Uterus (tissue), 3 donors: ENCODE measurements at regions not wholly inside any gene's neighbourhood (a gene's known extent, or its start where the extent isn't known, plus 50 kb on each side); places are given as distances from the start of the nearest gene placed in this dataset.

ENCODE experiments used
- DNase-seq, 2 donors: peaks; one replicate each; pipeline ENCODE4 v3.0.0-alpha.2; 2019 to 2020
- H3K27ac ChIP-seq, 2 donors: fragments of 200-600 bp; sonication (generic); 1 replicate in 1 of 2; 2 replicates in 1 of 2; pipeline ENCODE4 v1.5.1; 2016 to 2018
- H3K27me3 ChIP-seq, 2 donors: fragments of 200-600 bp; sonication (generic); one replicate each; pipeline ENCODE4 v1.5.1; 2018 to 2019; ENCODE audit warnings: control low read depth in 1 of 2
- H3K36me3 ChIP-seq, 2 donors: fragments of 200-600 bp; sonication (generic); one replicate each; pipeline ENCODE4 v1.5.1; 2019; ENCODE audit warnings: control low read depth in 1 of 2
- H3K4me1 ChIP-seq, 2 donors: fragments of 200-600 bp; sonication (generic); one replicate each; pipeline ENCODE4 v1.5.1; 2018 to 2019; ENCODE audit warnings: control low read depth in 1 of 2
- H3K4me3 ChIP-seq, 2 donors: fragments of 200-600 bp; sonication (generic); 1 replicate in 1 of 2; 2 replicates in 1 of 2; pipeline ENCODE4 v1.5.1; 2018 to 2019; ENCODE audit warnings: mild to moderate bottlenecking in 1 of 2
- H3K9me3 ChIP-seq, 2 donors: fragments of 200-600 bp; sonication (generic); one replicate each; pipeline ENCODE4 v1.5.1; 2019; ENCODE audit warnings: control low read depth in 1 of 2
- CTCF ChIP-seq, 4 experiments: fragments of 200-600 bp in 2 of 4; fragments of 450-650 bp in 2 of 4; sonication (generic) in 2 of 4; IDR thresholded peaks; one replicate each; pipeline ENCODE4 v1.5.1; 2016 to 2019; ENCODE audit warnings: antibody characterized with exemption in 4 of 4, mild to moderate bottlenecking in 2 of 4, moderate library complexity in 1 of 4
- POLR2A ChIP-seq, 2 donors: fragments of 450-650 bp; IDR thresholded peaks; one replicate each; pipeline ENCODE4 v1.6.1; 2016; ENCODE audit warnings: antibody characterized with exemption in 2 of 2, mild to moderate bottlenecking in 1 of 2, moderate library complexity in 1 of 2
- intact Hi-C: fragments of 100-400 bp; cut with DNase I; formaldehyde crosslinking; loops from one replicate; pipeline ENCODE4 v1.15.1; 2023; ENCODE audit warnings: low total_unique reads
- donor health status: DM: yes; HTN: yes; CAD: no.

GRCh38 chr11:79822766-79823165, 381.9 kb upstream of the TENM4 start:
- Histone ChIP-seq H3K4me1 (no peaks in the 10 kb centered on the region), H3K36me3 (no peaks in the 10 kb centered on the region), H3K9me3 (no peaks in the 10 kb centered on the region), H3K27me3 (no peaks in the 10 kb centered on the region), H3K27ac (no peak overlapping the region), H3K4me3 (no peak overlapping the region)
- TF ChIP-seq POLR2A (IDR thresholded peaks at IDR 0.05) (no peak), CTCF (IDR thresholded peaks at IDR 0.05) (no peak)
- DNase-seq, result no peak
- intact Hi-C loops, result no loop called here

GRCh38 chr11:79813551-79813950, 372.7 kb upstream of the TENM4 start:
- TF ChIP-seq POLR2A (IDR thresholded peaks at IDR 0.05), result no peak

GRCh38 chr11:79809487-79809886, 368.7 kb upstream of the TENM4 start:
- Histone ChIP-seq H3K9me3 (no peaks in the 10 kb centered on the region), H3K36me3 (no peaks in the 10 kb centered on the region), H3K27me3 (no peaks in the 10 kb centered on the region), H3K4me1 (no peaks in the 10 kb centered on the region), H3K27ac (no peak overlapping the region), H3K4me3 (no peak overlapping the region)
- no peak for DNase-seq
- intact Hi-C loops, result no loop called here
- TF ChIP-seq CTCF (IDR thresholded peaks at IDR 0.05) (no peak), POLR2A (IDR thresholded peaks at IDR 0.05) (no peak)

More at GRCh38 chr11:79813551-79813950, 372.7 kb upstream of the TENM4 start:
- H3K9me3 ChIP-seq, result no peaks in the 10 kb centered on the region
- intact Hi-C loops, result no loop called here
- no peak for DNase-seq
- H3K27ac ChIP-seq, result no peak overlapping the region
- no peaks in the 10 kb centered on the region for H3K36me3 ChIP-seq
- no peaks in the 10 kb centered on the region for H3K27me3 ChIP-seq
- H3K4me1 ChIP-seq, result no peaks in the 10 kb centered on the region
- no peak overlapping the region for H3K4me3 ChIP-seq

- no peak for TF ChIP-seq CTCF (IDR thresholded peaks at IDR 0.05)
- no peaks in the 10 kb centered on the region for H3K27me3 ChIP-seq
- intact Hi-C loops, result no loop called here
- DNase-seq, result no peak
- no peaks in the 10 kb centered on the region for H3K36me3 ChIP-seq
- no peak overlapping the region for H3K27ac ChIP-seq
- H3K9me3 ChIP-seq, result no peaks in the 10 kb centered on the region
- no peaks in the 10 kb centered on the region for H3K4me1 ChIP-seq
- H3K4me3 ChIP-seq, result no peak overlapping the region
Observed at GRCh38 chr11:79807506-79807905, 366.7 kb upstream of the TENM4 start.

- H3K36me3 ChIP-seq, result no peaks in the 10 kb centered on the region
- no peak for DNase-seq
- no peak overlapping the region for H3K4me3 ChIP-seq
- H3K4me1 ChIP-seq, result no peaks in the 10 kb centered on the region
- H3K27me3 ChIP-seq, result no peaks in the 10 kb centered on the region
- no peaks in the 10 kb centered on the region for H3K9me3 ChIP-seq
- no peak overlapping the region for H3K27ac ChIP-seq
- TF ChIP-seq CTCF (IDR thresholded peaks at IDR 0.05) (no peak), POLR2A (IDR thresholded peaks at IDR 0.05) (no peak)
- intact Hi-C loops, result no loop called here
Observed at GRCh38 chr11:79796704-79797103, 355.9 kb upstream of the TENM4 start.
